MCF 10A (cell line): ENCODE measurements at regions not wholly inside any gene's neighbourhood (a gene's known extent, or its start where the extent isn't known, plus 50 kb on each side); places are given as distances from the start of the nearest gene placed in this dataset.
"Not testable (repeated sequence)": the region's sequence is repeated elsewhere in the genome, so short reads cannot be mapped to it uniquely, and the experiment has no call there.

ENCODE experiments used
- BruUV-seq: library from RNA; stranded (reverse); fragments of 400-500 nt; replicated peaks from 2 replicates; lab custom pipeline; 2021; lab: Mats Ljungman, UMichigan
- CTCF ChIA-PET: fragments of 300-600 bp; sonication (Branson Sonifier 250); formaldehyde crosslinking; extraction: SDS; loops from one replicate; lab custom pipeline; 2021; ENCODE audit warnings: antibody characterized with exemption, inconsistent platforms; lab: Yijun Ruan, JAX
- POLR2A ChIA-PET: fragments of 300-600, 350-650 bp; sonication (Branson Sonifier 250); formaldehyde crosslinking; extraction: SDS; loops from one replicate; lab custom pipeline; 2020; ENCODE audit warnings: antibody characterized with exemption, inconsistent platforms; lab: Yijun Ruan, JAX
- DNase-seq: peaks from one replicate; pipeline ENCODE4 v3.0.0-alpha.2; 2018; ENCODE audit not compliant: unreplicated experiment
- H3K27ac Mint-ChIP-seq: one replicate; pipeline ENCODE4 v1.8.0; 2022; ENCODE audit warnings: mild to moderate bottlenecking, low read depth, mixed read lengths; ENCODE audit not compliant: unreplicated experiment
- H3K27me3 Mint-ChIP-seq: one replicate; pipeline ENCODE4 v1.8.0; 2022; ENCODE audit warnings: mixed read lengths; ENCODE audit not compliant: insufficient read depth, unreplicated experiment
- H3K36me3 Mint-ChIP-seq: one replicate; pipeline ENCODE4 v1.8.0; 2022; ENCODE audit warnings: mild to moderate bottlenecking, moderate library complexity, mixed read lengths; ENCODE audit not compliant: insufficient read depth, unreplicated experiment
- H3K4me1 Mint-ChIP-seq: one replicate; pipeline ENCODE4 v1.8.0; 2022; ENCODE audit warnings: mixed read lengths; ENCODE audit not compliant: insufficient read depth, unreplicated experiment
- H3K4me3 Mint-ChIP-seq: one replicate; pipeline ENCODE4 v1.8.0; 2022; ENCODE audit warnings: mild to moderate bottlenecking, moderate library complexity, mixed read lengths; ENCODE audit not compliant: unreplicated experiment
- H3K9me3 Mint-ChIP-seq: one replicate; pipeline ENCODE4 v1.8.0; 2022; ENCODE audit warnings: mixed read lengths; ENCODE audit not compliant: unreplicated experiment
- intact Hi-C: fragments of 100-400 bp; cut with micrococcal nuclease; formaldehyde crosslinking; loops from 2 replicates; pipeline ENCODE4 v1.14.1; 2022
- TF ChIP-seq, protein P1 (sequence below): fragments of 200-600 bp; IDR thresholded peaks from one replicate; pipeline ENCODE4 v1.8.0; 2022; ENCODE audit warnings: antibody characterized with exemption, mild to moderate bottlenecking; ENCODE audit not compliant: unreplicated experiment

DNA sequence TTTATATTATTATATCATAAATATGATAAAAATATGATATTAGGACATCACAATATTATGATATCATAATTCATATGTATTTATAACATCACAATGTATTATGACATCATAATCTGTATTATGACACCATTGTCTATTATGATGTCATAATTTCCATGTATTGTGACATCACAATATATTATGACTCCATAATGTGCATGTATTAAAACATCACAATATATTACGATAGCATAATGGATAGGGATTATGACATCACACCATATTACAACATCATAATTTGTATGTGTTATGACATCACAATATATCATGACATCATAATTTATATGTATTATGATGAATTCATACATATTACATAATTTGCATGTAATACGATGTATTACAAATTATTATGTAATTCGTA, 1755.9 kb downstream of the TP53TG3F start:
- Mint-ChIP-seq H3K27ac (no peak overlapping the region), H3K36me3 (peaks cover 6% of the 10 kb centered on the region), H3K4me1 (no peaks in the 10 kb centered on the region), H3K4me3 (no peak overlapping the region), H3K9me3 (no peaks in the 10 kb centered on the region), H3K27me3 (no peaks in the 10 kb centered on the region)
- intact Hi-C loops = no loop called here
- TF ChIP-seq, protein P1, sequence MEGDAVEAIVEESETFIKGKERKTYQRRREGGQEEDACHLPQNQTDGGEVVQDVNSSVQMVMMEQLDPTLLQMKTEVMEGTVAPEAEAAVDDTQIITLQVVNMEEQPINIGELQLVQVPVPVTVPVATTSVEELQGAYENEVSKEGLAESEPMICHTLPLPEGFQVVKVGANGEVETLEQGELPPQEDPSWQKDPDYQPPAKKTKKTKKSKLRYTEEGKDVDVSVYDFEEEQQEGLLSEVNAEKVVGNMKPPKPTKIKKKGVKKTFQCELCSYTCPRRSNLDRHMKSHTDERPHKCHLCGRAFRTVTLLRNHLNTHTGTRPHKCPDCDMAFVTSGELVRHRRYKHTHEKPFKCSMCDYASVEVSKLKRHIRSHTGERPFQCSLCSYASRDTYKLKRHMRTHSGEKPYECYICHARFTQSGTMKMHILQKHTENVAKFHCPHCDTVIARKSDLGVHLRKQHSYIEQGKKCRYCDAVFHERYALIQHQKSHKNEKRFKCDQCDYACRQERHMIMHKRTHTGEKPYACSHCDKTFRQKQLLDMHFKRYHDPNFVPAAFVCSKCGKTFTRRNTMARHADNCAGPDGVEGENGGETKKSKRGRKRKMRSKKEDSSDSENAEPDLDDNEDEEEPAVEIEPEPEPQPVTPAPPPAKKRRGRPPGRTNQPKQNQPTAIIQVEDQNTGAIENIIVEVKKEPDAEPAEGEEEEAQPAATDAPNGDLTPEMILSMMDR = no peak
- BruUV-seq = no TSS peak
- DNase-seq = no peak
- ChIA-PET CTCF (no interaction called here), POLR2A (no interaction called here)

DNA sequence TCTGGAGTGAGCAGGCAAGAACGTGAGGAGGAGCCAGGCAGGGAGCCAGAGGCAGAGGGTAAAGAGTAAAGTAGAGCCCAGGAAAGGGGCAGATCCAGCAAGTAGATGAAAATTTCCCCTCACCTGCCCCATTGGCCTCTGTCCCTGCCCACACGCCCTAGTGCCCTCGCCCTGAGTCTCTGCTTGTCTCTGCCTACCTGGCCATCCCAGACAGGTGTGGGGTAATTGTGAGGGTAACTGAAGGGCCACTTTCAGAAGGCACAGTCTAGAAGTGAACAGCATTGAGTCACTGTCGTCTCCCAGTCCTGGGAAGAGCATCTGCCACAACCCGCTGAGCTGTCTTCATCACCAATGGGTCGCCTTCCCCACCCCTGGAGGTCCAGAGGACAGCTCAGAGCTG, 1756.8 kb downstream of the TP53TG3F start:
- DNase-seq, intact Hi-C loops, H3K4me3 Mint-ChIP-seq, H3K9me3 Mint-ChIP-seq, H3K27me3 Mint-ChIP-seq, H3K4me1 Mint-ChIP-seq, H3K36me3 Mint-ChIP-seq, H3K27ac Mint-ChIP-seq, BruUV-seq, CTCF ChIA-PET, POLR2A ChIA-PET: not testable (repeated sequence)

DNA sequence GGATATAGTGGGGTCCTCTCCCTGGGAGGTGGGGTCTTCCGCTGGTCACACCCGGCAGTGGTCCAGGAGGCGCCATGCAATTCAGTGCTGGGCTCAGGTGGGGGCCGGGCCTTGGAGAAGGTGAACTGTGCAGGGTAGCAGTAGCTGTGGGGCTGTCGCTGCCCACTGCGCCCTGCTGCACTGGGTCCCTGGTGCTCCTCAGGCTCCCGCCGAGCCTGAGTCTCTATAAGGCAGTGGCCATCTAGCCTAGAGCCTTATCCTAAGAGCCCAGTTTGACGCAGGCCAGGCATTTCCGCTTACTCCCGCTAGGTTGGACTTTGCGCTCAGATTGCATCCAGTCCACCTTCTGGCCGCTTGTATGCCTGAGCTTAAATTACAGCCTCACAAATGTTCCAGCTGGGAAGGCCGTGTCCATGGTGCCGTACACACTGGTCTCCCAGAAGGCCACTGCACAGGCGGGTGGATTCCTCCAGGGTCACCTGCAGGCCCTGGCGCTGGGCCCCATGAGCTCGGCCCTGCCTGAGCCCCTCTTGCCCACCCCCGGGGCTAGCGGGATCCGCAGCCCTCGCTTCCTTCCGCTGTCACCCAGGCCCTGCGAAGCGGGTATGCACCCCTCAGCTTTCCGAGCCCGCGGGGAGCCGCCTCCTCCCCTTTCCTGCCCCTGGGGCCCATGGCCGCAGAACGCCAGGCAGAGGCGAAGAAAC, 1762.2 kb downstream of the TP53TG3F start:
- Mint-ChIP-seq H3K27me3 (no peaks in the 10 kb centered on the region), H3K4me3 (no peak overlapping the region), H3K4me1 (no peaks in the 10 kb centered on the region), H3K36me3 (no peaks in the 10 kb centered on the region), H3K27ac (no peak overlapping the region), H3K9me3 (no peaks in the 10 kb centered on the region)
- no peak for DNase-seq
- ChIA-PET POLR2A (no interaction called here), CTCF (no interaction called here)
- BruUV-seq = no TSS peak
- TF ChIP-seq, protein P1 = no peak
- intact Hi-C loops = no loop called here

DNA sequence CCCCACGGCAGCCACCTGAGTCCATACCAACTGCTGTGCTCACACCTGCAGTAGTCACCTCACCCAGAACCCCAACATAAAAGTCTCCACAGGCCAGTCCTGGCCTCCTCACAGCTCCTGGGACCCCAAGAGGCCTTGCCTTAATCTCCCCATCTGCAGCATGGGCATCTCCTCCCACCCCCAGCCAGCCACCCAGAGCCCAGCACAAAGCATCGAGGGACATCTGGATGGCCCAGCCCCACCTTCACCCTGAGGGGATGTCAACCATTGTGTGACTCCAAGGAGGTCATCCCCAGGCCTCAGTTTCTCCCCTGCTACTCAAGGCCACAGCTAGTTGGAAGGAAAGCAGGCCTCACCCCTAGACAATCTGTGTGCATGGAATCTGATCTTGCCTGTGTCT, 1775.3 kb downstream of the TP53TG3F start:
- TF ChIP-seq, protein P1 = no peak
- DNase-seq = no peak
- Mint-ChIP-seq H3K9me3 (no peaks in the 10 kb centered on the region), H3K4me3 (no peak overlapping the region), H3K27me3 (no peaks in the 10 kb centered on the region), H3K36me3 (no peaks in the 10 kb centered on the region), H3K27ac (no peak overlapping the region), H3K4me1 (no peaks in the 10 kb centered on the region)
- CTCF ChIA-PET = no interaction called here
- intact Hi-C loops = no loop called here
- POLR2A ChIA-PET = no interaction called here
- BruUV-seq = no TSS peak

DNA sequence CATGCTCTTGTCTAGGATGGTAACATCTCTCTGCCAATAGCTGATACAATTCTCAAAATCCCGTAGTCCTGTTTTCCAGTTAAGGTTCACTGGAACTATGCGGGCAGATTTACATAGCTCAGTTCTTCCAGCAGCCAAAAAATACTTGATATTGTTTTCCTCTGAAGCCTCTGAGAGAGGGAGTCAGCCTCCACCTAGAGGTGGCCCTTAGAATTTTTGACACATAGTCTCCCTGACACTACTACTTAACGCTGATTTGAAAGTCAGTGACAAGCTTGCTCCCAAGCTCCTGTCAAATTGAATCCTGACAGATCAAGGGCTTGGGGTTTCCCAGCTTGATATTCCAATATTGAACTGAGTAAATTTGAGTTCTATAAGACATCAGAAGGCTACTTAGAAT, 1780.1 kb downstream of the TP53TG3F start:
- BruUV-seq = no TSS peak
- no peaks in the 10 kb centered on the region for H3K36me3 Mint-ChIP-seq
- no peak overlapping the region for H3K4me3 Mint-ChIP-seq
- CTCF ChIA-PET = interaction anchor here (1.1 to 1.5 kb wide), 2 partner anchors 20 to 26 kb away, joined by 4 read pairs; no protein-coding TSS in a partner anchor
- H3K9me3 Mint-ChIP-seq = no peaks in the 10 kb centered on the region
- intact Hi-C loops = no loop called here
- H3K4me1 Mint-ChIP-seq = no peaks in the 10 kb centered on the region
- POLR2A ChIA-PET = no interaction called here
- no peak overlapping the region for H3K27ac Mint-ChIP-seq
- no peaks in the 10 kb centered on the region for H3K27me3 Mint-ChIP-seq
- TF ChIP-seq, protein P1 = no peak
- no peak for DNase-seq
